GM21367 (cell line): ENCODE measurements at regions not wholly inside any gene's neighbourhood (a gene's known extent, or its start where the extent isn't known, plus 50 kb on each side); places are given as distances from the start of the nearest gene placed in this dataset.

Source experiments
- ATAC-seq: cut with Tn5 transposase; IDR thresholded peaks from one replicate; pipeline ENCODE4 v1.9.1; 2021; ENCODE audit not compliant: unreplicated experiment

GRCh38 chr14:76551906-76552305, 176.0 kb downstream of the ESRRB start:
- ATAC-seq: no peak

- no peak for ATAC-seq
Measured at GRCh38 chr14:76564471-76565422, 188.8 kb downstream of the ESRRB start.

GRCh38 chr14:76566439-76566838, 190.5 kb downstream of the ESRRB start:
- no peak for ATAC-seq

- no peak for ATAC-seq
Measured at GRCh38 chr14:76574416-76575095, 186.7 kb upstream of the VASH1 start.

GRCh38 chr14:76575108-76575507, 186.2 kb upstream of the VASH1 start:
- ATAC-seq: no peak

GRCh38 chr14:76576047-76576741, 185.1 kb upstream of the VASH1 start:
- no peak for ATAC-seq

GRCh38 chr14:76577090-76577489, 184.2 kb upstream of the VASH1 start:
- ATAC-seq: no peak

- no peak for ATAC-seq
Measured at GRCh38 chr14:76577837-76578236, 183.4 kb upstream of the VASH1 start.

- no peak for ATAC-seq
Measured at GRCh38 chr14:76580399-76580798, 180.9 kb upstream of the VASH1 start.

GRCh38 chr14:76580967-76581366, 180.3 kb upstream of the VASH1 start:
- no peak for ATAC-seq

- ATAC-seq: no peak
Measured at GRCh38 chr14:76581592-76581991, 179.7 kb upstream of the VASH1 start.

GRCh38 chr14:76582447-76582846, 178.8 kb upstream of the VASH1 start:
- no peak for ATAC-seq

GRCh38 chr14:76583174-76583573, 178.1 kb upstream of the VASH1 start:
- no peak for ATAC-seq

- no peak for ATAC-seq
Measured at GRCh38 chr14:76583805-76584204, 177.5 kb upstream of the VASH1 start.

- ATAC-seq: no peak
Measured at GRCh38 chr14:76584271-76584702, 177.0 kb upstream of the VASH1 start.

- no peak for ATAC-seq
Measured at GRCh38 chr14:76585616-76586015, 175.7 kb upstream of the VASH1 start.

- ATAC-seq: no peak
Measured at GRCh38 chr14:76589246-76589645, 172.0 kb upstream of the VASH1 start.

- ATAC-seq: no peak
Measured at GRCh38 chr14:76591266-76591665, 170.0 kb upstream of the VASH1 start.

GRCh38 chr14:76595266-76595665, 166.0 kb upstream of the VASH1 start:
- no peak for ATAC-seq

- no peak for ATAC-seq
Measured at GRCh38 chr14:76597387-76597786, 163.9 kb upstream of the VASH1 start.

- ATAC-seq: no peak
Measured at GRCh38 chr14:76599141-76599540, 162.1 kb upstream of the VASH1 start.
